Activated CD8-positive, alpha-beta memory T cell treated with anti-CD3 and anti-CD28 coated beads, Interleukin-2, amount 10 ng/mL, durations not matched to agents 7 days and 5 days (primary cell): ENCODE measurements at regions not wholly inside any gene's neighbourhood (a gene's known extent, or its start where the extent isn't known, plus 50 kb on each side); places are given as distances from the start of the nearest gene placed in this dataset.

ENCODE experiments used
- ATAC-seq: fragments of 150-1000 bp; cut with Tn5 transposase; one replicate; pipeline ENCODE4 v1.10.0; 2021; ENCODE audit warnings: moderate library complexity
- CTCF ChIA-PET: fragments of 350-600 bp; sonication (Branson Sonifier 250); formaldehyde crosslinking; loops from one replicate; lab custom pipeline; 2021; ENCODE audit warnings: antibody characterized with exemption; lab: Charles Lee
- DNase-seq: peaks from one replicate; pipeline ENCODE4 v3.0.0-alpha.2; 2020
- H3K27ac Mint-ChIP-seq: one replicate; pipeline ENCODE4 v1.8.0; 2021; ENCODE audit warnings: mild to moderate bottlenecking, mixed read lengths
- H3K27me3 Mint-ChIP-seq: one replicate; pipeline ENCODE4 v1.8.0; 2021; ENCODE audit warnings: mixed read lengths
- H3K36me3 Mint-ChIP-seq: one replicate; pipeline ENCODE4 v1.8.0; 2021; ENCODE audit warnings: mild to moderate bottlenecking, mixed read lengths
- H3K4me1 Mint-ChIP-seq: one replicate; pipeline ENCODE4 v1.8.0; 2021; ENCODE audit warnings: mixed read lengths
- H3K4me3 Mint-ChIP-seq: one replicate; pipeline ENCODE4 v1.8.0; 2021; ENCODE audit warnings: mild to moderate bottlenecking, moderate library complexity, mixed read lengths
- H3K9me3 Mint-ChIP-seq: one replicate; pipeline ENCODE4 v1.8.0; 2022; ENCODE audit warnings: low read depth, mixed read lengths

DNA sequence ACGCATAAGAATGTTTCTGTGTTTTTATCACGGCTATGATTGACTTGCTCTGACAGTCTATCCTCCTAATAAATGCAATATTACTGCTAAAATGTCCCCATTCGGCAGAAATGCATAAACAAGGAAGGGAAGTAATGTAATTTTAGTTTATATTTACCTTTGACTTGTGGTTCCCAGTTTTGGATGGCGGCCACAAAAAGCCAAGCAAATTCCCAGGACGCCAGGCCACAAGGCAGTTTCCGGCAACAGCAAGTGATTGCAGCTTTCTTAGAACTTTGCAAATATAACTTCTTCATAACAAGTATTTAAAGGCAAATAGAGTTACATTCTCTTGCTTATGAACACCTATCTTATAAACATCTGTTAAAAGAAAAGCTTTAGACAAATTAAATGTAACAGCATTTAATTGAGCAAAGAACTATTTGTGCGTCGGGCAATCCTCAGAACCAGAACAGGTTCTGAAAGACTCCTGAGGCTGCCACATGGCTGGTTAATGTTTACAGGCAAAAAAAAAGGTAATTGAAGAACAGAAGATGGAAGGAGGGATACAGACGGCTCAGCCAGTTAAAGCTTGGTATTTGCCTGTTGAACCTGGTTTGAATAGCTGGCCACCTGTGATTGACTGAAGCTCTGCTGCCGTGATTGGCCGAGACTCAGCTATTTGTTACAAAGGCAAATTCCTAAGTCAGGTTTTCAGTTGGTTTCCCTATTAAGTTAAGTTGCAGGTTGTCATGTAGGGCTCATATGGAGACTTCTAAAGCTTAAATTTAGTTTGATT lies 80.8 kb downstream of the C21orf91 start:
- Mint-ChIP-seq H3K27me3 (no peaks in the 10 kb centered on the region), H3K36me3 (peaks cover 12% of the 10 kb centered on the region), H3K4me1 (peaks cover 9% of the 10 kb centered on the region), H3K4me3 (no peak overlapping the region), H3K27ac (no peak overlapping the region), H3K9me3 (peaks cover 5% of the 10 kb centered on the region)
- CTCF ChIA-PET: interaction anchor here (0.6 kb wide), 1 partner anchor 37 kb away, joined by 3 read pairs; no protein-coding TSS in a partner anchor
- DNase-seq (no peak), ATAC-seq (no peak)

- Mint-ChIP-seq H3K36me3 (peaks cover 4% of the 10 kb centered on the region), H3K27ac (no peak overlapping the region), H3K9me3 (peaks cover 5% of the 10 kb centered on the region), H3K27me3 (no peaks in the 10 kb centered on the region), H3K4me3 (no peak overlapping the region), H3K4me1 (peaks cover 4% of the 10 kb centered on the region)
- DNase-seq (no peak), ATAC-seq (no peak)
- CTCF ChIA-PET: no interaction called here
Observed at GRCh38 chr21:17736072-17736471, 83.1 kb downstream of the C21orf91 start.

- ATAC-seq (no peak), DNase-seq (no peak)
- CTCF ChIA-PET: no interaction called here
- Mint-ChIP-seq H3K4me1 (peaks cover 2% of the 10 kb centered on the region), H3K4me3 (no peak overlapping the region), H3K27ac (no peak overlapping the region), H3K9me3 (peaks cover 1% of the 10 kb centered on the region), H3K27me3 (no peaks in the 10 kb centered on the region), H3K36me3 (no peaks in the 10 kb centered on the region)
Observed at GRCh38 chr21:17733209-17733608, 85.9 kb downstream of the C21orf91 start.

DNA sequence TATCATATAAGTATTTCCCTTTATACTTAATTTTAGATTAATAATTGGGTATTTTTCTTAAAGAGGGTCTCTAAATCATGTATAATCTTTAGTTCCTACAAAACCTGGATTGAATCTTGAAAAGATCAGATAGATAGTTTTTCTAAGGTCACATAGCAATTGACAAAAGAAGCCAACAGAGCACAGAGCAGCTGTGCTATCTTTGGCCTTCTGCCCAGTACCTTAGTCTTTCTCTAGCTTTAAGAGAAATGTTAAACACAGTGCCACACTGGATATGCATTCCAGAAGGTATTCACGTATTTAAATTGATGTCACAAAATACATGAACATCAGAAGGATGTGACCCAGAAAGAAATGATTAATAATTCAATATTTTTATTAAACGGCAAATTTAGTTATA lies 86.8 kb downstream of the C21orf91 start:
- ATAC-seq (no peak), DNase-seq (no peak)
- Mint-ChIP-seq H3K9me3 (no peaks in the 10 kb centered on the region), H3K27ac (no peak overlapping the region), H3K27me3 (no peaks in the 10 kb centered on the region), H3K4me3 (no peak overlapping the region), H3K36me3 (no peaks in the 10 kb centered on the region), H3K4me1 (peaks cover 2% of the 10 kb centered on the region)
- CTCF ChIA-PET: interaction anchor here (1.4 kb wide), 1 partner anchor 63 kb away, joined by 3 read pairs; no protein-coding TSS in a partner anchor

DNA sequence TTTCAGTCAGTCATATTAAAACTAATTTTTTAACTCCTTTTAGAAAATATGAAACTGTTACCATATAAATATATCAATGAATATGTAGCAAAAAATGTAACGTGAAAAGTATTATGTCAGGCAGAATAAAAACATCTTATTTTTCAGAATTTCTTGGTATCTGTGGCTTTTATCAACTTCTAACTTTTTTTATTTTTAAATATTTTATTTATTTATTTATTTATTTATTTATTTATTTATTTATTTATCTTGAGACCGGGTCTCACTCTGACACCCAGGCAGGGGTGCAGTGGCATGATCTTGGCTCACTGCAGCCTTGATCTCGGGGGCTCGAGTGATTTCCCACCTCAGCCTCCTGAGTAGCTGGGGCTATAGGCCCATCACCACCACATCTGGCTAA lies 87.6 kb downstream of the C21orf91 start:
- ATAC-seq (no peak), DNase-seq (no peak)
- no peaks in the 10 kb centered on the region for H3K9me3 Mint-ChIP-seq
- peaks cover 2% of the 10 kb centered on the region for H3K4me1 Mint-ChIP-seq
- no peaks in the 10 kb centered on the region for H3K27me3 Mint-ChIP-seq
- no peak overlapping the region for H3K27ac Mint-ChIP-seq
- H3K36me3 Mint-ChIP-seq: no peaks in the 10 kb centered on the region
- CTCF ChIA-PET: interaction anchor here (1.4 kb wide), 1 partner anchor 64 kb away, joined by 3 read pairs; no protein-coding TSS in a partner anchor
- no peak overlapping the region for H3K4me3 Mint-ChIP-seq

GRCh38 chr21:17730782-17731181 lies 88.4 kb downstream of the C21orf91 start:
- CTCF ChIA-PET: interaction anchor here (0.7 kb wide), 1 partner anchor 45 kb away, joined by 3 read pairs; no protein-coding TSS in a partner anchor
- peaks cover 2% of the 10 kb centered on the region for H3K4me1 Mint-ChIP-seq
- no peaks in the 10 kb centered on the region for H3K36me3 Mint-ChIP-seq
- ATAC-seq (no peak), DNase-seq (no peak)
- H3K9me3 Mint-ChIP-seq: no peaks in the 10 kb centered on the region
- H3K27me3 Mint-ChIP-seq: no peaks in the 10 kb centered on the region
- no peak overlapping the region for H3K4me3 Mint-ChIP-seq
- no peak overlapping the region for H3K27ac Mint-ChIP-seq

DNA sequence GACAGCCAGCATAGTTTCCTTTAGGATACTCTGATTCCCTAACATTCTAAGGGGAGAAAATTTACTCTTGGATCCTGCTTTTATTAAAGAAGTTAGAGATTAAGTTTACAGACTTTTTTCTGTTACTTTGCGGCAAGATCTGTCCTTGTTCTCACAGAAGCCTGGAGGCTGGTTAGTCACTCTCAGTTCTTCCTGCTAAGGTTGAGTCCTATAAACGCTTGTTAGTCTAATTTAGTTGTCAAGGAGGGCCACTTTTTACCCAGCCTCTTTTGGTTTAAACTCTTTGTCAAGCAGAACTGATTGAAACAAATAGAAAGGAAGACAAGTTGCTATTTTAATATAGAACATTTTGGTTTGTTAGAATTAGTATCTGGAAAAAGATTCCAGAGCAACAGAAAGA lies 89.7 kb downstream of the C21orf91 start:
- H3K27me3 Mint-ChIP-seq: no peaks in the 10 kb centered on the region
- ATAC-seq: no peak
- DNase-seq: no peak
- no peak overlapping the region for H3K27ac Mint-ChIP-seq
- no peaks in the 10 kb centered on the region for H3K36me3 Mint-ChIP-seq
- no peaks in the 10 kb centered on the region for H3K9me3 Mint-ChIP-seq
- H3K4me3 Mint-ChIP-seq: no peak overlapping the region
- H3K4me1 Mint-ChIP-seq: peaks cover 2% of the 10 kb centered on the region
- CTCF ChIA-PET: no interaction called here

DNA sequence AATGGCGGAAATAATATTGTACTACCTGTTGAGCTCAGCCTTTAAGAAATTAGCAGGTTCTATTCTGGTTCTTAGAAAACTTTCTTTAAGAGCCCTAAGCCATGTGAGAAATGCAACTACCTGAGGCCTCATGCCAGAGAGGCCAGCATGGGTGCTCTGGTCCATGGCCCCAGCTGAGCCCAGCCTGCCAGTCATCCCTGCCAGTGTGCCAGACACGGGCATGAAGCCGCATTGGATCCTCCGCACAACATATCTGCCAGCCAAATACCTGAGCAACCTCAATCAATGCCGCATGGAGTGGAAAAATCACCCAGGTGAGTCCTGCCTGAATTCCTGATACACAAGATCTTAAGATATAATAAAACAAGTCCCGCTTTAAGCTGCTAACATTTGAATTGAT lies 91.8 kb downstream of the C21orf91 start:
- CTCF ChIA-PET: interaction anchor here (1.1 kb wide), 1 partner anchor 29 kb away, joined by 3 read pairs; no protein-coding TSS in a partner anchor
- no peaks in the 10 kb centered on the region for H3K36me3 Mint-ChIP-seq
- no peaks in the 10 kb centered on the region for H3K27me3 Mint-ChIP-seq
- H3K4me1 Mint-ChIP-seq: peaks cover 2% of the 10 kb centered on the region
- H3K4me3 Mint-ChIP-seq: no peak overlapping the region
- DNase-seq (no peak), ATAC-seq (no peak)
- no peaks in the 10 kb centered on the region for H3K9me3 Mint-ChIP-seq
- H3K27ac Mint-ChIP-seq: no peak overlapping the region

DNA sequence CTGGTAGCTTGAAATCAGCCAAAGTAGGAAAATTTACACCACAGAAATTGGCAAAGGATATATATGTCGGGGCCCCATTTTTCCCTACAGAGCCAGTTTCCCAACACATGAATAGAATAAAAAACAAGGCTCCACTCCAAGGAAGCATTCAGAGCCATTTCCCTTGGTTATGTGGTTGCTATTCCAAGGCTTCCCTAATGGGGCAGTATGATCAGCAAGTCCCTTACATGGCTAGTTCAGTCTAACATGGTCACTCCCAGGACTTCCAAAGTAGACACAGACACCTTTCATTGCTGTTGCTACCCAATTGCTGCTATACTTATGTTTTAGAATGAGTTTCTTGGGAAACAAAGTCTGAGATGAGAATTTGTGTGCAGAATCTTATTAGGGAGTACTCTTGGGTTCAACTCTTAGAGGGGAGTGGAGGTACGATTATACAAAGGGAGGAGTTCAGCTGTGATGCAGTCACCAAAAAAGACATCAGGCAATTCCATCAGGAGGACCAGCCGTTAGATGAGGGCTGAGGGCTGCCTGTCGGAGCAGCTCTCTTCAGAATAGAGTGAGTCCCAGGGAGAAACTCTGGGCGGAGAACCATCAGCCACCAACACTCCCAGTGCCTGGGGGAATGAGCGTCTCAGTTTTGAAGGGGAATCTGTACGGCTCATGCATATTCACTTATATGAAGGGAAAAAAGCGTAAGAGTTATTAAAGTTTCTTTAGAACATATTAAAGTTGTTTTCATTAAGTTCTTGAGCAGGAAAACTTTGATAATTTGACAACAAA lies 92.9 kb downstream of the C21orf91 start:
- ATAC-seq (no peak), DNase-seq (no peak)
- H3K27me3 Mint-ChIP-seq: no peaks in the 10 kb centered on the region
- no peaks in the 10 kb centered on the region for H3K9me3 Mint-ChIP-seq
- H3K4me1 Mint-ChIP-seq: peaks cover 2% of the 10 kb centered on the region
- H3K36me3 Mint-ChIP-seq: no peaks in the 10 kb centered on the region
- H3K4me3 Mint-ChIP-seq: no peak overlapping the region
- no peak overlapping the region for H3K27ac Mint-ChIP-seq
- CTCF ChIA-PET: no interaction called here

GRCh38 chr21:17725339-17725738 lies 93.8 kb downstream of the C21orf91 start:
- no peak for DNase-seq
- H3K4me3 Mint-ChIP-seq: no peak overlapping the region
- CTCF ChIA-PET: no interaction called here
- no peak for ATAC-seq
- H3K27ac Mint-ChIP-seq: no peak overlapping the region
- no peaks in the 10 kb centered on the region for H3K36me3 Mint-ChIP-seq
- H3K4me1 Mint-ChIP-seq: no peaks in the 10 kb centered on the region
- no peaks in the 10 kb centered on the region for H3K27me3 Mint-ChIP-seq
- H3K9me3 Mint-ChIP-seq: no peaks in the 10 kb centered on the region

- Mint-ChIP-seq H3K9me3 (peaks cover 10% of the 10 kb centered on the region), H3K4me3 (no peak overlapping the region), H3K27me3 (peaks cover 12% of the 10 kb centered on the region), H3K4me1 (peaks cover 21% of the 10 kb centered on the region), H3K27ac (no peak overlapping the region), H3K36me3 (peaks cover 31% of the 10 kb centered on the region)
- CTCF ChIA-PET: interaction anchor here (1.8 kb wide), 1 partner anchor 212 kb away, joined by 5 read pairs; no protein-coding TSS in a partner anchor
- no peak for ATAC-seq
- DNase-seq: no peak
Observed at GRCh38 chr21:17712887-17713286, 100.2 kb upstream of the BTG3 start.

DNA sequence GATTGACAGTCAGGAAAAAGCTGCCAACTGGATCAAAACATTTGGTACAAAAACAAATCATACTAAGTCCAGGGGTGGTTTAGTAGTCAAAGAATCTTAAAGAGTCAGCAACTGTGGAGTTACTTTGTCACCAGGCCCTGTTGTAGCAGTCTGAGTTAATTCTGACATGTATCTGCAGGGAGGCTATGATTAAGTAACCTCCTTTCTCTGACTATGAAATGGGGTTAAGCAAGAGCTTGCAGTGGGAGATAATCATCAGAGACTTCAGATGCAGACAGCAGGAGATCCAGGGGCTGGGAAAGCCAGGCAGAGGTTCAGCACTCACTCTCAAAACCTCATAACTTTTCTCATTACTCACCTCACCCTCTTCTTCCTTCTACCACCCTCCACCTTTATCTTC lies 99.2 kb upstream of the BTG3 start:
- H3K36me3 Mint-ChIP-seq: peaks cover 34% of the 10 kb centered on the region

DNA sequence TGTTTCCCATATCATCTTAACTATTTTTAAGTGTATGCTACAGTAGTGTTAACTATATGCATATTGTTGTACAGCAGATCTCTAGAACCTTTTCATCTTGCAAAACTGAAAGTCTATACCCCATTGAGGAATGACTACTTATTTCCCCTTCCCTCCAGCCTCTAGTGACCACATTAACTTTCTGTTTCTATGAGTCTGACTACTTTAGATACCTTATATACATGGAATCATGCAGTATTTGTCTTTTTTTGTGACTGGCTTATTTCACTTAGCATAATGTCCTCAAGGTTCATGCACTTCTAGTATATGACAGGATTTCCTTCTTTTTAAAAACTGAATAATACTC lies 96.5 kb upstream of the BTG3 start:
- H3K36me3 Mint-ChIP-seq: peaks cover 46% of the 10 kb centered on the region
- H3K4me1 Mint-ChIP-seq: peaks cover 21% of the 10 kb centered on the region
- H3K9me3 Mint-ChIP-seq: peaks cover 9% of the 10 kb centered on the region
- H3K4me3 Mint-ChIP-seq: no peak overlapping the region
- CTCF ChIA-PET: interaction anchor here (0.6 to 0.8 kb wide), 2 partner anchors 9 to 20 kb away, joined by 3 to 4 read pairs; no protein-coding TSS in a partner anchor
- DNase-seq: no peak
- H3K27ac Mint-ChIP-seq: no peak overlapping the region
- peaks cover 25% of the 10 kb centered on the region for H3K27me3 Mint-ChIP-seq
- ATAC-seq: peak; percentile 93

More for the DNA sequence above, 99.2 kb upstream of the BTG3 start:
- H3K27me3 Mint-ChIP-seq: peaks cover 12% of the 10 kb centered on the region
- DNase-seq: no peak
- H3K9me3 Mint-ChIP-seq: peaks cover 10% of the 10 kb centered on the region
- CTCF ChIA-PET: interaction anchor here (1.8 kb wide), 1 partner anchor 213 kb away, joined by 5 read pairs; no protein-coding TSS in a partner anchor
- H3K4me3 Mint-ChIP-seq: no peak overlapping the region
- ATAC-seq: no peak
- H3K27ac Mint-ChIP-seq: no peak overlapping the region
- peaks cover 21% of the 10 kb centered on the region for H3K4me1 Mint-ChIP-seq
